Ascending aorta (tissue), 2 donors: ENCODE measurements at regions not wholly inside any gene's neighbourhood (a gene's known extent, or its start where the extent isn't known, plus 50 kb on each side); places are given as distances from the start of the nearest gene placed in this dataset.

Experiments
- DNase-seq, 2 donors: peaks; one replicate each; pipeline ENCODE4 v3.0.0-alpha.2; 2019; ENCODE audit warnings: low spot score in 2 of 2
- H3K27ac ChIP-seq, 2 donors: fragments of 200-600 bp; sonication (generic); one replicate each; pipeline ENCODE4 v1.5.1; 2016 to 2017; ENCODE audit warnings: mild to moderate bottlenecking in 1 of 2
- H3K27me3 ChIP-seq: fragments of 200-600 bp; sonication (generic); one replicate; pipeline ENCODE4 v1.5.1; 2017
- H3K36me3 ChIP-seq, 2 donors: fragments of 200-600 bp; sonication (generic); one replicate each; pipeline ENCODE4 v1.5.1; 2016
- H3K4me1 ChIP-seq, 2 donors: fragments of 200-600 bp; sonication (generic); one replicate each; pipeline ENCODE4 v1.5.1; 2016 to 2017; ENCODE audit warnings: mild to moderate bottlenecking in 1 of 2
- H3K4me3 ChIP-seq, 2 donors: fragments of 200-600 bp; sonication (generic); one replicate each; pipeline ENCODE4 v1.5.1; 2016 to 2017; ENCODE audit warnings: mild to moderate bottlenecking in 1 of 2
- H3K9me3 ChIP-seq, 2 donors: fragments of 200-600 bp; sonication (generic); one replicate each; pipeline ENCODE4 v1.5.1; 2016
- intact Hi-C: fragments of 100-400 bp; cut with DNase I; formaldehyde crosslinking; loops from one replicate; pipeline ENCODE4 v1.15.1; 2023
- TF ChIP-seq, protein P1 (sequence below), 3 experiments: fragments of 200-600 bp in 2 of 3; fragments of 450-650 bp in 1 of 3; sonication (generic) in 2 of 3; IDR thresholded peaks; one replicate each; pipeline ENCODE4 v1.5.1; 2016 to 2019; ENCODE audit warnings: antibody characterized with exemption in 3 of 3, mild to moderate bottlenecking in 1 of 3, moderate library complexity in 1 of 3

GRCh38 chr3:84504761-84505160 is 454.0 kb upstream of the CADM2 start:
- Histone ChIP-seq H3K36me3 (no peaks in the 10 kb centered on the region), H3K9me3 (no peaks in the 10 kb centered on the region), H3K4me1 (no peaks in the 10 kb centered on the region), H3K27me3 (no peaks in the 10 kb centered on the region), H3K27ac (no peak overlapping the region), H3K4me3 (no peak overlapping the region)
- TF ChIP-seq, protein P1, sequence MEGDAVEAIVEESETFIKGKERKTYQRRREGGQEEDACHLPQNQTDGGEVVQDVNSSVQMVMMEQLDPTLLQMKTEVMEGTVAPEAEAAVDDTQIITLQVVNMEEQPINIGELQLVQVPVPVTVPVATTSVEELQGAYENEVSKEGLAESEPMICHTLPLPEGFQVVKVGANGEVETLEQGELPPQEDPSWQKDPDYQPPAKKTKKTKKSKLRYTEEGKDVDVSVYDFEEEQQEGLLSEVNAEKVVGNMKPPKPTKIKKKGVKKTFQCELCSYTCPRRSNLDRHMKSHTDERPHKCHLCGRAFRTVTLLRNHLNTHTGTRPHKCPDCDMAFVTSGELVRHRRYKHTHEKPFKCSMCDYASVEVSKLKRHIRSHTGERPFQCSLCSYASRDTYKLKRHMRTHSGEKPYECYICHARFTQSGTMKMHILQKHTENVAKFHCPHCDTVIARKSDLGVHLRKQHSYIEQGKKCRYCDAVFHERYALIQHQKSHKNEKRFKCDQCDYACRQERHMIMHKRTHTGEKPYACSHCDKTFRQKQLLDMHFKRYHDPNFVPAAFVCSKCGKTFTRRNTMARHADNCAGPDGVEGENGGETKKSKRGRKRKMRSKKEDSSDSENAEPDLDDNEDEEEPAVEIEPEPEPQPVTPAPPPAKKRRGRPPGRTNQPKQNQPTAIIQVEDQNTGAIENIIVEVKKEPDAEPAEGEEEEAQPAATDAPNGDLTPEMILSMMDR (IDR thresholded peaks at IDR 0.05) = no peak
- intact Hi-C loops = no loop called here
- no peak for DNase-seq

DNA sequence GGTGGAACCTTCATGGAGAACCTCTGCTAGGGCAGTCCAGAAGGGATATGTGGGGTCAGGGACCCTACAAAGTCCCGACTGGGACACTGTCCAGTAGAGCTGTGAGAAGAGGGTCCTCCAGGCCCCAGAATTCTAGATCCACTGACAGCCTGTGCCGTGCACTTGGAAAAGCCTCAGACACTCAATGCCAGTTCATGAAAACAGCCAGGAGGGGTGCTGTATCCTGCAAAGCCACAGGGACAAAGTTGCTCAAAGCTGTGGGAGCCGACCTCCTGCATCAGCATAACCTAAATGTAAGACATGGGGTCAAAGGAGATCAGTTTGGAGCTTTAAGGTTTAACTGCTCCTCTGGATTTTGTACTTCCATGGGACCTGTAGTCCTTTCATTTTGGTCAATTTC is 448.8 kb upstream of the CADM2 start:
- no peak overlapping the region for H3K4me3 ChIP-seq
- H3K27me3 ChIP-seq = no peaks in the 10 kb centered on the region
- intact Hi-C loops = no loop called here
- TF ChIP-seq, protein P1 (IDR thresholded peaks at IDR 0.05) = no peak
- no peaks in the 10 kb centered on the region for H3K9me3 ChIP-seq
- H3K36me3 ChIP-seq = no peaks in the 10 kb centered on the region
- no peaks in the 10 kb centered on the region for H3K4me1 ChIP-seq
- H3K27ac ChIP-seq = no peak overlapping the region
- DNase-seq = no peak

DNA sequence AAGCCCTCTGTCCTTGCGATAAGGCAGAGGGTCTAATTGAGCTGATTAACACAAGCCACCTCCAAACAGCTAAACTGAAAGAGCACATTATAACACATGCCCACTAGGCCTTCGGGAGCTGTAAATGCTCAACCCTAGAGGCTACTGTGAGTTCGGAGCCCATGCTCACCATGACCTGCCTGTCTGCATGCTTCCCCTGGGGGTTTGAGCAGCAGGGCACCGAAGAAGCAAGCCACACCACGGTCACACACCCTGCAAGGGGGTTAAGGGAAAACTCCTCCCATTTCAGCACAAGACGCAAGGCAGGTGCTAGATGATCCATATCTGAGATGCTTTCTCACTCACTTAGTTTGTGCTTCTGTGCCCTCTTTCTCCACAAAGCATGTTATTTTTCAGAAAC is 435.9 kb upstream of the CADM2 start:
- no peaks in the 10 kb centered on the region for H3K27me3 ChIP-seq
- no peaks in the 10 kb centered on the region for H3K4me1 ChIP-seq
- no peak for DNase-seq
- no peaks in the 10 kb centered on the region for H3K9me3 ChIP-seq
- intact Hi-C loops = no loop called here
- TF ChIP-seq, protein P1 (IDR thresholded peaks at IDR 0.05) = no peak
- no peak overlapping the region for H3K4me3 ChIP-seq
- no peak overlapping the region for H3K27ac ChIP-seq
- H3K36me3 ChIP-seq = no peaks in the 10 kb centered on the region

GRCh38 chr3:84536916-84537315 is 421.9 kb upstream of the CADM2 start:
- Histone ChIP-seq H3K27me3 (no peaks in the 10 kb centered on the region), H3K4me1 (no peaks in the 10 kb centered on the region), H3K27ac (no peak overlapping the region), H3K4me3 (no peak overlapping the region), H3K36me3 (no peaks in the 10 kb centered on the region), H3K9me3 (peaks cover 0 to 12% of the 10 kb centered on the region in 2 donors)
- TF ChIP-seq, protein P1 (IDR thresholded peaks at IDR 0.05) = no peak
- DNase-seq = no peak
- intact Hi-C loops = no loop called here

- intact Hi-C loops = no loop called here
- TF ChIP-seq, protein P1 (IDR thresholded peaks at IDR 0.05) = no peak
- no peak overlapping the region for H3K4me3 ChIP-seq
Measured at GRCh38 chr3:84538597-84538996, 420.2 kb upstream of the CADM2 start.

GRCh38 chr3:84547207-84547606 is 411.6 kb upstream of the CADM2 start:
- intact Hi-C loops = loop anchor here (5.0 kb wide), 1 partner anchor 1030 kb away; no protein-coding TSS in a partner anchor
- no peaks in the 10 kb centered on the region for H3K27me3 ChIP-seq
- no peak for DNase-seq
- no peaks in the 10 kb centered on the region for H3K36me3 ChIP-seq
- H3K27ac ChIP-seq = no peak overlapping the region
- H3K4me1 ChIP-seq = no peaks in the 10 kb centered on the region
- H3K9me3 ChIP-seq = no peaks in the 10 kb centered on the region
- H3K4me3 ChIP-seq = no peak overlapping the region
- TF ChIP-seq, protein P1 (IDR thresholded peaks at IDR 0.05) = no peak

More at GRCh38 chr3:84538597-84538996, 420.2 kb upstream of the CADM2 start:
- no peak for DNase-seq
- no peaks in the 10 kb centered on the region for H3K4me1 ChIP-seq
- H3K36me3 ChIP-seq = no peaks in the 10 kb centered on the region
- H3K27ac ChIP-seq = no peak overlapping the region
- H3K27me3 ChIP-seq = no peaks in the 10 kb centered on the region
- peaks cover 0 to 12% of the 10 kb centered on the region in 2 donors for H3K9me3 ChIP-seq
